ENCODE measurements at regions not wholly inside any gene's neighbourhood (a gene's known extent, or its start where the extent isn't known, plus 50 kb on each side); places are given as distances from the start of the nearest gene placed in this dataset.

DNA sequence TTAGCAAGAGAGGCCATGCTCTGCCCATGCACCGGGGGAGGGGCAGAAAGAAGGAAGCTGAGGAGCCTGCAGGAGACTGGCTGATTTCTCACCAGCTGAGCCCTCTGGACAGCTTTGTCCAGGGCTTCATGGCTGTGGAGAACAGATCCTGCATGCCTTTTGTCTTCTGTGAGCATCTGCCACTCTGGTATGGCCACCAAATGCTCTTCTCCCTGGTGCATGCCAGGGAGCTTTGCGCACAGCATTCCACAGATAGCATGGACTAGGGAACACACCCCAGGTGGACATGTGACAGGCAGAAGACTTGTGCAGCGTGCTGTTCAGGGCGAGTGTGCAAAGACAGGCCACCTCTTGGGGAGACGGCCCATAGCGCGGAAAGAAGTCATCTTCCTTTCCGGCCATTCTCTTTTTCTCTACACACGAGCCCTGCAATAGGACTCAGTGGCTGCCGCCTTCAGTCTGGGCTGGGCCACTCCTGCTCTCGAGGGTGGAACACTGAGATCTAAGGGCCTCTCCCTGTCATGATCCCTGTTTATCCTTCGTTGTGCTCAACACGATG, 56.7 kb downstream of the GADD45G start:
- H3K27ac ChIP-seq = peak overlapping the region; percentile 49
- 49% methylated on average over 13 of the region's 13 CpGs for WGBS (ENCODE audit: low lambda C conversion rate, missing lambda C conversion rate)
- H3K4me3 ChIP-seq = no peak overlapping the region
- no peaks in the 10 kb centered on the region for H3K79me2 ChIP-seq
- no peaks in the 10 kb centered on the region for H3K27me3 ChIP-seq
- H3K4me1 ChIP-seq (ENCODE audit: insufficient read depth) = peaks cover 37% of the 10 kb centered on the region
- no peaks in the 10 kb centered on the region for H4K20me1 ChIP-seq (ENCODE audit: insufficient read depth, poor library complexity, severe bottlenecking)
- no peaks in the 10 kb centered on the region for H3K36me3 ChIP-seq (replicated peaks; ENCODE audit: insufficient read depth, low read depth)
- TF ChIP-seq EZH2 (IDR thresholded peaks at IDR 0.05; ENCODE audit: borderline replicate concordance) (no peak), EZH2phosphoT487 (IDR thresholded peaks at IDR 0.05; ENCODE audit: low read depth, severe bottlenecking, unreplicated experiment) (no peak)
- TF ChIP-seq, protein P1, sequence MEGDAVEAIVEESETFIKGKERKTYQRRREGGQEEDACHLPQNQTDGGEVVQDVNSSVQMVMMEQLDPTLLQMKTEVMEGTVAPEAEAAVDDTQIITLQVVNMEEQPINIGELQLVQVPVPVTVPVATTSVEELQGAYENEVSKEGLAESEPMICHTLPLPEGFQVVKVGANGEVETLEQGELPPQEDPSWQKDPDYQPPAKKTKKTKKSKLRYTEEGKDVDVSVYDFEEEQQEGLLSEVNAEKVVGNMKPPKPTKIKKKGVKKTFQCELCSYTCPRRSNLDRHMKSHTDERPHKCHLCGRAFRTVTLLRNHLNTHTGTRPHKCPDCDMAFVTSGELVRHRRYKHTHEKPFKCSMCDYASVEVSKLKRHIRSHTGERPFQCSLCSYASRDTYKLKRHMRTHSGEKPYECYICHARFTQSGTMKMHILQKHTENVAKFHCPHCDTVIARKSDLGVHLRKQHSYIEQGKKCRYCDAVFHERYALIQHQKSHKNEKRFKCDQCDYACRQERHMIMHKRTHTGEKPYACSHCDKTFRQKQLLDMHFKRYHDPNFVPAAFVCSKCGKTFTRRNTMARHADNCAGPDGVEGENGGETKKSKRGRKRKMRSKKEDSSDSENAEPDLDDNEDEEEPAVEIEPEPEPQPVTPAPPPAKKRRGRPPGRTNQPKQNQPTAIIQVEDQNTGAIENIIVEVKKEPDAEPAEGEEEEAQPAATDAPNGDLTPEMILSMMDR (IDR thresholded peaks at IDR 0.05; ENCODE audit: poor library complexity) = no peak
- no peaks in the 10 kb centered on the region for H3K9me2 ChIP-seq (replicated peaks; ENCODE audit: insufficient read depth)
- H3K4me2 ChIP-seq = peak overlapping the region; percentile 61
- H2AFZ ChIP-seq = peak overlapping the region; percentile 1
- peak; percentile 44 for DNase-seq (ENCODE audit: low spot score)
- no peaks in the 10 kb centered on the region for H3K9me3 ChIP-seq (ENCODE audit: low read depth)

DNA sequence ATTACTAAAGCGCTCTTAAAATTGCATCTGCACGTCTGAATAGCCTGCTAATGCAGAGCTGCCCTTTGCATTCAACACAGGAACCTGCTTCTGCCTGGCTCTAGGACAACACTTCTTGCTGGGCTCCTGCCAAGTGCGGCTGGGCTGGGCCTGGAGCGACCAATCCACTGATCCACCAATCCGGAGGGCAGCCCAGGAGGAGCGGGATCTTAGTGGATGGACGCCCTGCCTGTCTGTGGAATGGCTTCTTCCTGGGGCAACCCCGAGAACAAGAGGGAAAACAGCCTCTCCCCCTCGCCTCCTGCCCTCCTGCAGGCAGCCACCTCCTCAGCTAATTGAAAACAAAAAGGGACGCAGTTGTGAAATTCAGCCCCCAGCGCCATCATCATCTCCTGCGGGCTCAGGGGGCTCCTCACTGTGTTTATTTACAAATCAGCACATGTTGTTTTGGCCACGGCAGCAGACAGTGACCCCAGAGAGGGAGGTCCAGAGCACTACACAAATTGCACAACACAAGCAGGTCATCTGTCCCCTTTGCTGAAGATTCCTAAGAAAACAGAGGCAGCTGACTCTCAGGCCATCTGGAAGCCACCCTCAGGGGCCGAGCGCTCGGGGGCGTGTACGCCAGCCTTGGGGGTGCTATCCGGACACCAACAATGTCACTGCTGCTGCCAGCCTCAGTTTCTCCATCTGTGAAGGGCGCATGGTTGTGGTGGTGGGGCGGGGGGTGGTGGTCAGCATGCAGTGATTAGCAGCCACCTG, 57.3 kb downstream of the GADD45G start:
- peaks cover 37% of the 10 kb centered on the region for H3K4me1 ChIP-seq (ENCODE audit: insufficient read depth)
- no peaks in the 10 kb centered on the region for H4K20me1 ChIP-seq (ENCODE audit: insufficient read depth, poor library complexity, severe bottlenecking)
- H3K9me2 ChIP-seq (replicated peaks; ENCODE audit: insufficient read depth) = no peaks in the 10 kb centered on the region
- peak overlapping the region; percentile 84 for H3K27ac ChIP-seq
- H3K4me3 ChIP-seq = no peak overlapping the region
- peak overlapping the region; percentile 67 for H2AFZ ChIP-seq
- no peaks in the 10 kb centered on the region for H3K79me2 ChIP-seq
- peak; percentile 96 for DNase-seq (ENCODE audit: low spot score)
- H3K9me3 ChIP-seq (ENCODE audit: low read depth) = no peaks in the 10 kb centered on the region
- no peaks in the 10 kb centered on the region for H3K27me3 ChIP-seq
- H3K36me3 ChIP-seq (replicated peaks; ENCODE audit: insufficient read depth, low read depth) = no peaks in the 10 kb centered on the region
- WGBS (ENCODE audit: low lambda C conversion rate, missing lambda C conversion rate) = 32% methylated on average over 21 of the region's 21 CpGs
- H3K4me2 ChIP-seq = peak overlapping the region; percentile 71
- TF ChIP-seq EZH2phosphoT487 (IDR thresholded peaks at IDR 0.05; ENCODE audit: low read depth, severe bottlenecking, unreplicated experiment) = no peak
- TF ChIP-seq, protein P1 (IDR thresholded peaks at IDR 0.05; ENCODE audit: poor library complexity) = no peak
- no peak for TF ChIP-seq EZH2 (IDR thresholded peaks at IDR 0.05; ENCODE audit: borderline replicate concordance)

DNA sequence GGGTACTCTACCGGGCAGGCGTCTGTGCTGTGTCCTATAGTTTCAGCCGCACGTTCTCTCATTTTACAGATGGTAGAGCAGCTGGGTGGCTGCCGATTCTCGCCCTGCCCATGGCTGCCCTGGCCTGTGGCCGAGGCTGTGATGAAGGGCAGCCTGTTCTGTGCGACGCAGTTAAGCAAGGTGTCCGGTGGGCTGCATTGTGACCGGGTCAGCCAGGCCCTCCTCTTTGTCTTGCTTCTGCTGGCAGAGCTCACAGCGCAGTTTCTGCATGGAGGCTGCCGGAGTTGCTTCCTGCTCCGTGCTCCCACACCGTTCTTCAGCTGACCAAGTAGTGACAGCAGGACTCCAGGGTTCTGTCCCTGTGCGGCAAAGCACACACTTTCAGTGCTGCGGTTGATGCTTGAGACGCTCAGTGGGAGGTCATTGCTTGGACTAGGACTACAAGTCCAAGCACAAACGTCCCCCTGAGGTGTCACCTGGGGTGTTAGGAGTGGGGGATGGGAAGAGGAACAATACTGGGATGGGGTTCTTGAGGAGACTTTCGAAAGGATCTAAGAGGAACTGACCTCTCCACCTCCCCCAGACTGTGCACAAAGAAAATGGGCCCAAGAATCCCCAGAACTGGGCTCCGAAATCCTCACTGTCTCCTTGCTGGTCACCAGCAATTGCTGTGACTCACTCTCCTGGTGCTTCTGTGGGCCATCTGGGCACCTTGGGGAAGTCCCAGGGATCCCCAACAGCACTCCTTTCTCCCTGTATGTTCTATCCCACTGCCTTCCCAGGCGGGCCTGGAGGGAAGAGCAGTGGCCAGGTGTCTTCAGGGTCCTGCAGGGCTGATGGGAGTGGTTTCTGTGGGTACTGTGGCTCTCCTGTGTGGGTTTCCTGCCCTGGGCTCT, 58.2 kb downstream of the GADD45G start:
- TF ChIP-seq, protein P1 (IDR thresholded peaks at IDR 0.05; ENCODE audit: poor library complexity) = no peak
- TF ChIP-seq EZH2phosphoT487 (IDR thresholded peaks at IDR 0.05; ENCODE audit: low read depth, severe bottlenecking, unreplicated experiment) (no peak), EZH2 (IDR thresholded peaks at IDR 0.05; ENCODE audit: borderline replicate concordance) (no peak)
- H3K27me3 ChIP-seq = no peaks in the 10 kb centered on the region
- no peak overlapping the region for H3K4me3 ChIP-seq
- no peak overlapping the region for H2AFZ ChIP-seq
- H3K4me1 ChIP-seq (ENCODE audit: insufficient read depth) = peaks cover 38% of the 10 kb centered on the region
- peak overlapping the region; percentile 71 for H3K4me2 ChIP-seq
- H3K36me3 ChIP-seq (replicated peaks; ENCODE audit: insufficient read depth, low read depth) = no peaks in the 10 kb centered on the region
- no peak for DNase-seq (ENCODE audit: low spot score)
- H3K79me2 ChIP-seq = no peaks in the 10 kb centered on the region
- 90% methylated on average over 22 of the region's 22 CpGs for WGBS (ENCODE audit: low lambda C conversion rate, missing lambda C conversion rate)
- H3K9me3 ChIP-seq (ENCODE audit: low read depth) = no peaks in the 10 kb centered on the region
- H4K20me1 ChIP-seq (ENCODE audit: insufficient read depth, poor library complexity, severe bottlenecking) = no peaks in the 10 kb centered on the region
- H3K9me2 ChIP-seq (replicated peaks; ENCODE audit: insufficient read depth) = no peaks in the 10 kb centered on the region
- peak overlapping the region; percentile 84 for H3K27ac ChIP-seq

All from hepatocyte (in vitro differentiated cells).